Nephron progenitor cell (in vitro differentiated cells): ENCODE measurements at regions not wholly inside any gene's neighbourhood (a gene's known extent, or its start where the extent isn't known, plus 50 kb on each side); places are given as distances from the start of the nearest gene placed in this dataset.
"Not testable (repeated sequence)": the region's sequence is repeated elsewhere in the genome, so short reads cannot be mapped to it uniquely, and the experiment has no call there.

Experiments used
- DNase-seq: peaks from one replicate; pipeline ENCODE4 v3.0.0; 2021
- H3K27ac Mint-ChIP-seq: 2 replicates; pipeline ENCODE4 v1.8.0; 2021; ENCODE audit warnings: mild to moderate bottlenecking, moderate library complexity, mixed read lengths
- H3K27me3 Mint-ChIP-seq: 2 replicates; pipeline ENCODE4 v1.8.0; 2021; ENCODE audit warnings: mild to moderate bottlenecking, low read depth, mixed read lengths; ENCODE audit not compliant: poor library complexity
- H3K36me3 Mint-ChIP-seq: 2 replicates; pipeline ENCODE4 v1.8.0; 2021; ENCODE audit warnings: low read depth, mixed read lengths
- H3K4me1 Mint-ChIP-seq: 2 replicates; pipeline ENCODE4 v1.8.0; 2021; ENCODE audit warnings: mixed read lengths
- H3K4me3 Mint-ChIP-seq: 2 replicates; pipeline ENCODE4 v1.8.0; 2021; ENCODE audit warnings: mild to moderate bottlenecking, moderate library complexity, mixed read lengths
- H3K9me3 Mint-ChIP-seq: 2 replicates; pipeline ENCODE4 v1.8.0; 2021; ENCODE audit warnings: mild to moderate bottlenecking, moderate library complexity, mixed read lengths
- TF ChIP-seq, protein P1 (sequence below): fragments of 200-600 bp; sonication (generic); IDR thresholded peaks from 2 replicates; pipeline ENCODE4 v1.5.0; 2021; ENCODE audit warnings: antibody characterized with exemption

DNA sequence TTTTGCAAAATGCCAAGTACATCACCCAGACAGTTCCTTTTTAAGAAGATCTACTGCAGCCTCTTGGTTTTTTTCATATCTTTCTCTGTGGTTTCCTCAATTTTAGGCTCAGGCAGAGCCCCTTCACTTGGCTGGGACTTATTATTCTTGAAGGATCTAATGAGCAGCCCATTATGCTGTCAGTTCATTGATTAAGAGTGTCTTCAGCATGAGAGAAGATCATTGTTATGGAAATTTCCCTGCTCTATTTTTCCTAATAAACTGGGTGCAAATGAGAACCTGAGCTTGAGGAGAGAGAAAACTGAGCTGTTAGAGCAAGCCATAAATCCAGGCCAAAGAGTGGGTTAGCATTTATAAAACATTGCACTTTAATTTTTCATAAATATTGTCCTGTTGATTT lies 146.5 kb downstream of the SEC23IP start:
- H3K4me1 Mint-ChIP-seq, result no peaks in the 10 kb centered on the region

DNA sequence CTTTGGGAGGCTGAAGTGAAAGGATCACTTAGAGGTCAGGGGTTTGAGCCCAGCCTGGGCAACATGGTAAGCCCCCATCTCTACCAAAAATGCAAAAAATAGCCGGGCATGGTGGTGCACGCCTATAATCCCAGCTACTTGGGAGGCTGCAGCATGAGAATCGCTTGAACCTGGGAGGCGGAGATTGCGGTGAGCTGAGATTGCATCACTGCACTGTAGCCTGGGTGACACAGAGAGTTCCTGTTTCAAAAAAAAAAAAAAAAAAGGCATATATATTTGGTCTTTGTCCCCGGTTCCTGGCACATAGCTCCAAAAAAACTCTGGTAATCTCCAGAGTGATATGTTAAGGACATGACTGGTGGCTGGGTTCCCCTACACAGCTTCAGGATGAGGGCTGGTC lies 147.3 kb downstream of the SEC23IP start:
- Mint-ChIP-seq H3K36me3 (peaks cover 7% of the 10 kb centered on the region), H3K9me3 (peaks cover 13% of the 10 kb centered on the region), H3K27ac (no peak overlapping the region), H3K27me3 (peaks cover 11% of the 10 kb centered on the region), H3K4me1 (no peaks in the 10 kb centered on the region), H3K4me3 (no peak overlapping the region)
- TF ChIP-seq, protein P1, sequence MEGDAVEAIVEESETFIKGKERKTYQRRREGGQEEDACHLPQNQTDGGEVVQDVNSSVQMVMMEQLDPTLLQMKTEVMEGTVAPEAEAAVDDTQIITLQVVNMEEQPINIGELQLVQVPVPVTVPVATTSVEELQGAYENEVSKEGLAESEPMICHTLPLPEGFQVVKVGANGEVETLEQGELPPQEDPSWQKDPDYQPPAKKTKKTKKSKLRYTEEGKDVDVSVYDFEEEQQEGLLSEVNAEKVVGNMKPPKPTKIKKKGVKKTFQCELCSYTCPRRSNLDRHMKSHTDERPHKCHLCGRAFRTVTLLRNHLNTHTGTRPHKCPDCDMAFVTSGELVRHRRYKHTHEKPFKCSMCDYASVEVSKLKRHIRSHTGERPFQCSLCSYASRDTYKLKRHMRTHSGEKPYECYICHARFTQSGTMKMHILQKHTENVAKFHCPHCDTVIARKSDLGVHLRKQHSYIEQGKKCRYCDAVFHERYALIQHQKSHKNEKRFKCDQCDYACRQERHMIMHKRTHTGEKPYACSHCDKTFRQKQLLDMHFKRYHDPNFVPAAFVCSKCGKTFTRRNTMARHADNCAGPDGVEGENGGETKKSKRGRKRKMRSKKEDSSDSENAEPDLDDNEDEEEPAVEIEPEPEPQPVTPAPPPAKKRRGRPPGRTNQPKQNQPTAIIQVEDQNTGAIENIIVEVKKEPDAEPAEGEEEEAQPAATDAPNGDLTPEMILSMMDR, result no peak
- DNase-seq, result no peak

More for the DNA sequence above, 146.5 kb downstream of the SEC23IP start:
- Mint-ChIP-seq H3K36me3 (peaks cover 6% of the 10 kb centered on the region), H3K9me3 (peaks cover 19% of the 10 kb centered on the region), H3K27me3 (peaks cover 11% of the 10 kb centered on the region), H3K27ac (no peak overlapping the region), H3K4me3 (no peak overlapping the region)
- TF ChIP-seq, protein P1, result no peak
- DNase-seq, result no peak

DNA sequence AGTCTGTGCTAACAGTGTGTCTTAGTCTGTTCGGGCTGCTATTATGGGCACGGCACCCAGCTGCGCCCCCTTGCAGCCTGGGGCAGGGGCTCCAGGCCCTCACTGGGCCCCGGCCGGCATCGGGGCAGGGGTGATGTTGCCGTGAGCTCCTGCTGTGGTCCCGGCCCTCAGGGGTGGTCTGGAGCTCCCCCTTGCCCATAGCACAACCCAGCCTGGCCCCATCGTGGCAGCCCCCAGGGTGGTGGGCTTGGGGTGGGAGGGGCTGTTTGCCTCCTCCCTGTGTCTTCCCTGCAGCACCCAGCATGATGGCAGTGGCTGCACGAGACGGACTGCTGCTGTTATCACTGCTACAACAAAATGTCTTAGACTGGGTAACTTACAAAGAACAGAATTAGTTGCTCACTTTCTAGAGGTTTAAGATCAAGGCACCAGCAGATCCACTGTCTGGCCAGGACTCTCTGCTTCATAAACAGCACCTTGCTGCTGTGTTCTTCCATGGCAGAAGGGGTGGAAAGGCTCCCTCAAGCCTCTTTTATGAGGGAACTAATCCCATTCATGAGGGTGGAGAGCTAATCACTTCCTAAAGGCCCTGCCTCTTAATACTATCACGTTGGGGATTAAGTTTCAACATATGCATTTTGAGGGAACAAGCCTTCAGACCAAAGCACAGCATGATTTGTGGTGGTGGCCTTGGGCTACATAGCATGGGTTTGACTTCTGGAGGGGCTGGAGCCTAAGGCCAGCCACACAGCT lies 149.5 kb downstream of the SEC23IP start:
- DNase-seq, result no peak
- Mint-ChIP-seq H3K27me3 (peaks cover 9% of the 10 kb centered on the region), H3K27ac (no peak overlapping the region), H3K4me3 (no peak overlapping the region), H3K4me1 (no peaks in the 10 kb centered on the region), H3K9me3 (peaks cover 13% of the 10 kb centered on the region), H3K36me3 (peaks cover 7% of the 10 kb centered on the region)
- TF ChIP-seq, protein P1, result no peak

GRCh38 chr10:120042705-120043104 lies 150.2 kb downstream of the SEC23IP start:
- Mint-ChIP-seq H3K9me3 (peaks cover 13% of the 10 kb centered on the region), H3K4me3 (no peak overlapping the region), H3K36me3 (peaks cover 7% of the 10 kb centered on the region), H3K27ac (no peak overlapping the region), H3K4me1 (no peaks in the 10 kb centered on the region), H3K27me3 (peaks cover 9% of the 10 kb centered on the region)
- TF ChIP-seq, protein P1, result no peak
- DNase-seq, result no peak

GRCh38 chr10:120047373-120047772 lies 154.8 kb downstream of the SEC23IP start:
- peaks cover 18% of the 10 kb centered on the region for H3K4me1 Mint-ChIP-seq
- not testable (repeated sequence) for H3K27me3 Mint-ChIP-seq, H3K27ac Mint-ChIP-seq, H3K36me3 Mint-ChIP-seq, DNase-seq, H3K4me3 Mint-ChIP-seq
- peaks cover 13% of the 10 kb centered on the region for H3K9me3 Mint-ChIP-seq

DNA sequence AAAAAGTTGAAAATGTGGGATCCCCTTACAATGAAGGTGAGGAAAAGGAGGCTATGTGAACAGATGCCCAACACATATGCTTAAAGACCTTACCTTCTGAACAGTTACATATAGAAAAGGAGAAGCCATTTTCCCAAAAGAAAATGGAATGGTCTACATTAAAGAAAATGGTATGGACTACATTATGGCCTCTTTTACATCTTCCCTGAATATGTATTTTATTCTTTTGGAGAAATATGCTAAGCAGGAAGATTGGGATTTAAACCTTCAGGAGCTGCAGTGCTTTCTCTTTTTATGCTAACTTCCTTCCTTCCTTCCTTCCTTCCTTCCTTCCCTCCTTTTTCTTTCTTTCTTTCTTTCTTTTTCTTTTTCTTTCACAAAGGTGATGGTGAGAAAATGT lies 155.4 kb downstream of the SEC23IP start:
- H3K27me3 Mint-ChIP-seq, result peaks cover 3% of the 10 kb centered on the region
- no peak for DNase-seq

More for the DNA sequence above, 155.4 kb downstream of the SEC23IP start:
- Mint-ChIP-seq H3K4me1 (peaks cover 24% of the 10 kb centered on the region), H3K36me3 (peaks cover 7% of the 10 kb centered on the region), H3K9me3 (peaks cover 9% of the 10 kb centered on the region), H3K4me3 (no peak overlapping the region), H3K27ac (no peak overlapping the region)
- TF ChIP-seq, protein P1, result no peak
